A673 (cell line): ENCODE measurements at regions not wholly inside any gene's neighbourhood (a gene's known extent, or its start where the extent isn't known, plus 50 kb on each side); places are given as distances from the start of the nearest gene placed in this dataset.

Experiments used
- EZH2 ChIP-seq: fragments of 200-600 bp; sonication (generic); IDR thresholded peaks from 2 replicates; pipeline ENCODE4 v1.6.1; 2017; ENCODE audit warnings: borderline replicate concordance, low read depth, mild to moderate bottlenecking, mixed read lengths, antibody characterized with exemption, low read length; ENCODE audit not compliant: poor library complexity, severe bottlenecking
- TF ChIP-seq, protein P1 (sequence below): fragments of 300-800, 200-600 bp; sonication (generic); conservative IDR thresholded peaks from 2 replicates; pipeline ENCODE4 v1.5.1; 2017; ENCODE audit warnings: low read depth, mild to moderate bottlenecking, antibody characterized with exemption, low read length, moderate library complexity, mixed read lengths

DNA sequence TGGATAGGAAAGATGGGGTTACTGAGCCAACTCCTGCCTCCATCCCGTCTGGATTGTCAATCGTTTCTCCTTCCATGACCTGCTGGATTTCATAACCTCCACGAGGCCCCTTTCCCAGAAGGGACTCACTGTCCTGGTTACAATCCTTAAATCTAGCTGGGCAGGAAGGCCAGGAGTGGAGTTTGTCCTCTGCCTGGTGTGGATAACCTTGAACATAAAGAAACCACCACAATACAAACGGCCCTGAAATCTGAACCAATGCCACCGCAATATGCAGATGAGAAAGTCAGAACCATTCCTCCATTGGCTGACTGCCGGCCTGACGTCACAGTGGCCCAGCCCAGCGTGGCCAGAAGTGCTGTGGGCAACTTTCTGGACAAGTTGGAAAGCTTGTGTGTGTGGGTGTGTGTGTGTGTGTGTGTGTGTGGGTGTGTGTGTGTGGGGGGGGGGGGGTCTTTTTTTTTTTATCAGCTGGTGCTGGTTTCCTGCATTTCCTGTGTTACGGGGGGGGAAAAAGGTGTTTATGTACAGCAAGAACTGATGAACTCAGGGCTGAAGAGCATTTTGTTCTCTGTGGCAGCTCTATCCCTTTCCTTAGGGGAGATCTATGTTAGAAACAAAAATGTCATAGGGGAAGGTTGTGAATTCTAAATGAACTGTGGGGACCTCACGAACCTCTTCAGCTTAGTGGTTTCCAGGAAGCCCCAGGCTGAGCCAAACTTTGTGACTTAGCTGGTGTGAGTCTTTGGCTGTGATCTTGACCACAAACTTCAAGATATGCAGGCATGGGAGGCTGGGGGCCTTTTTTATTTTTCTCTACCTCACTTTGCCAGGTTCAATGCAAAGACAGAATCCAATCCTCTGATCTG is 81.6 kb upstream of the MED13L start:
- TF ChIP-seq, protein P1, sequence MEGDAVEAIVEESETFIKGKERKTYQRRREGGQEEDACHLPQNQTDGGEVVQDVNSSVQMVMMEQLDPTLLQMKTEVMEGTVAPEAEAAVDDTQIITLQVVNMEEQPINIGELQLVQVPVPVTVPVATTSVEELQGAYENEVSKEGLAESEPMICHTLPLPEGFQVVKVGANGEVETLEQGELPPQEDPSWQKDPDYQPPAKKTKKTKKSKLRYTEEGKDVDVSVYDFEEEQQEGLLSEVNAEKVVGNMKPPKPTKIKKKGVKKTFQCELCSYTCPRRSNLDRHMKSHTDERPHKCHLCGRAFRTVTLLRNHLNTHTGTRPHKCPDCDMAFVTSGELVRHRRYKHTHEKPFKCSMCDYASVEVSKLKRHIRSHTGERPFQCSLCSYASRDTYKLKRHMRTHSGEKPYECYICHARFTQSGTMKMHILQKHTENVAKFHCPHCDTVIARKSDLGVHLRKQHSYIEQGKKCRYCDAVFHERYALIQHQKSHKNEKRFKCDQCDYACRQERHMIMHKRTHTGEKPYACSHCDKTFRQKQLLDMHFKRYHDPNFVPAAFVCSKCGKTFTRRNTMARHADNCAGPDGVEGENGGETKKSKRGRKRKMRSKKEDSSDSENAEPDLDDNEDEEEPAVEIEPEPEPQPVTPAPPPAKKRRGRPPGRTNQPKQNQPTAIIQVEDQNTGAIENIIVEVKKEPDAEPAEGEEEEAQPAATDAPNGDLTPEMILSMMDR = no peak
- TF ChIP-seq EZH2 = no peak
